Fibroblast of skin of right biceps (primary cell): ENCODE measurements at regions not wholly inside any gene's neighbourhood (a gene's known extent, or its start where the extent isn't known, plus 50 kb on each side); places are given as distances from the start of the nearest gene placed in this dataset.
A peak's percentile ranks its signal among the peaks of the same experiment; 100 is the strongest.
"Not testable (repeated sequence)": the region's sequence is repeated elsewhere in the genome, so short reads cannot be mapped to it uniquely, and the experiment has no call there.

Experiments
- DNase-seq: peaks from one replicate; pipeline ENCODE4 v3.0.0-alpha.2; 2013

DNA sequence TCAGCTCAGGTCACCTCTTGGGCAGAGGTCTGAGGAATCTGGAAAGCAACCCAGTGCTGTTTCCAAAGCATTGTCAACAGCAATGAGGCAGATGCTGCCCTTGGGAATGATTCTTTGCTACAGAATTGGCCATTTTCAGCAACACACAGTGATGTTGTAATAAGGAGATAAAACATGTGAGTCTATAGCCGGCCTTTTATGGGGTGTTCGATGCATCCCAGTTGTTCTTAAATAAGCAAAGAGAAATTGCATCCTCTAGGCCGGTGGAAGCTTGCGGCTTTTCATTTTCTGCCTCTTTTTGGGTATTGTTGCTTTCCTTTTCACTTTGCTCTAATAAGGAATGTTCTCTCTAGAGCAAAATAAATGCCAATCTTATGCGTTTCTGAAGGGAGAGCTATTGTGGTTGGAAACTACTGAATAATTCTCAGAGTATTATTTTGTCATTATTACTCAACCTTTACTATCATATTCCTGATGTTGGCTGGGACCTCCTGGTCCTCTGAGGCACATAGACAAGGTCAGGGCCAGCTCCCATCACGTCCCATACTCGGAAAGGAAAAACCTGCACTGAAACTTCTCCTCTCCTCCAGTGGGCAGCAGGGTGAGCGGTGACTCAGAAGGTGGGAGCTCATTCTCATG, 214.2 kb downstream of the CDH26 start:
- peak; percentile 24 for DNase-seq

DNA sequence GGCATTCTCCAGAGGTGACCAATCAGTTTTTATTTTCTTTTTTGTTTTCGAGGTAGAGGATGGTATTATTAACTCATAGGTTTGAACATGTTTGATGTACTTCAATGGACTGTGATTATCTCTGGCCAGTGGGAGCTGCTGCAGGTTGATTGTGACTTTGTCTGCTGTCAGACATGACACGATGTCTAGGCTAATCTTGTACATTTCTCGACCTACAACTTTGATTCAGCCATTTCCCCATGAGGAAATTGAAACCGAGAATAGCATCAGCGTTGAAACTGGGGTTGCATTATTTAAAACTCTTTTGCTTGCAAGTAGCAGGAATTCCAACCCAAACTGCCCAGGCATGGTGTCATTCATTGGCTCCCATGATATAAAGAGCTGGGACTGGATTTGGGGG, 218.9 kb downstream of the CDH26 start:
- no peak for DNase-seq

DNA sequence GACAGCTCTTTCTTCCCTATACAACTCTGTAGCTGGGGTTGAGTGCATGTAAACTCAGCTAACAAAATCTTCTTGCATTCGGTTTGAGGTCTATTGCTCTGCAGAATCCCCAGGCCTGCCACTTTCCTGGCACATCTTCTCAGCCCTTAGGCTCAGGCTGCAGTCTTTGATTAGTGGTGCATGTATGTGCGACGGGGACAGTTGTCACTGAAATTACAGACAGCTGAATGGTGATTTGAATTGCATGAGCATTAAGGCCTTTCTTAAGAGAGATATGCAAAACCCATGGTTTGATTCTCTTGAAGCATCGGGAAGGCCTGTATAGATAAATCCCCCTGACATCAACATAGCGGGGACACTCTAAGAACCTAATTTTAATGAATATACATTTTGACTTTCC, 222.8 kb downstream of the CDH26 start:
- DNase-seq = no peak

DNA sequence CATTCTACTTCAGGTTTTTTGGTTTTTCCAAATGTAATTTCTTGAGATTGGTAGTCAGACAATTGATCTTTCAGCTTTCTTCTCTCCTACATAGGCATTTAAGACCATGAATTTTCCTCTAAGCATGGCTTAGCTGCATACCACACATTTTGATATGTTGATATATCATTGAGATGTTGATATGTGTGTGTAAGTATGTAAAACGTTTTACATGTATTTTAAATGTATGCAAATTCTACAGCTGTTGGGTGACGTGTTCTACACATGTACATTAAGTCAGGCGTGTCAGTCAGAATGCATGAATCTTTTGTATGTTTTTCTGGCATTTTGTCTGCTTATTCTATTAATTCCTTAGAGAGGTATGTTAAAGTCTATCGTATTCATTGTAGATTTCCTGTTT, 228.2 kb downstream of the CDH26 start:
- DNase-seq = no peak

DNA sequence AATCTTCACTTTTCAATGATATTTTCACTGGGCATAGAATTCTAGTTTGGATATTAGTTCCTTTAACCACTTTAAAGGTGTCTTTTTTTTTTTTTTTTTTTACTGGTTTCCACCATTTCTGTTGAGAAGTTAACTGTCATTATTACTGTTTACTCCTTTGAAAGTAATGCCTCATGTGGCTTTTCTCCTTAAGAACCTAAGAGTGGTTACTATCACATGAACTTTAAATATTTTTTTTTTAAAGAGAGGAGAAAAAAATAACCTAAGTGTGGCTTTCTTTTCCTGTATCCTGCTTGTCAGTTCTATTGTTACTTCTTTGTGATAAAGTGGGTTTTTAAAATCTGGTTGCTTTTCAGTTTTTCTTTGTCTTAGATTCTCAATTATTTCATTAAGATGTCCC, 229.5 kb downstream of the CDH26 start:
- DNase-seq = no peak

DNA sequence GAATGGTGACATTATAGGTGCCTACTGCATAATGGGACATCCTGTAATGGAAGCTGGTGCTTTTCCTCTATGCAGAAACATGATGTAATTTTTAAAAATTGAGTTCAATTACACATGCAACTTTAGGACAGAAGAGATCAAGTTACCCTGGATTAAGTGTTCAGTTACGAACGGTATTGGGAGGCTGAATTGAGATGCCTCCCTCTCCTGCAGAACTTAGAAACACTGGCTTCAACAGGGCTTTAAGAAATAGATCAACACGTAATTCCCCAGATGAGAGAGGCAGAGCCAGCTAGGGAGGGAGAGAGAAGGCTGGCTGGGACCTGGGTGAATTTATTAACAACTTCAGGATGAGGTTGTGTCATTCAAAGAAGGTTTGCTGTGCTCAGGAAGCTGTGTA, 232.8 kb downstream of the CDH26 start:
- no peak for DNase-seq

DNA sequence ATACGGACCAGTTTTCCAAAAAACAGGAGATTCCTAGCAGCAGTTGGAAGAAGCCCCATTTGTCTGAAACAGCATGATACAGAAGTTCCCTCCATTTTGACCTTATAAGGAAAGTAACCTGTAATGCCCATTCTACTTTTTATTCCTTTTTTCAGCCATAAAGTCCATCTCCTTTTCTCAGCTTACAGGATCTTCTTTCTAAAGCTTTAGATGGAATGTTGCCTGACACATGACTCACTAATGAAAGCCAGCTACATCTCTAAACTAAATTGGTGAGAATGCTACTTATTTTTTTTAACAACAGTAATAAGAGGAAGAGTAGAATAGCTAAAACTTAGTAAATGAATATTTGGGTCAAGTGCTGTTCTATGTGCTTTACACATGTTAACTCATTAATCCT, 234.1 kb downstream of the CDH26 start:
- DNase-seq = peak; percentile 67

DNA sequence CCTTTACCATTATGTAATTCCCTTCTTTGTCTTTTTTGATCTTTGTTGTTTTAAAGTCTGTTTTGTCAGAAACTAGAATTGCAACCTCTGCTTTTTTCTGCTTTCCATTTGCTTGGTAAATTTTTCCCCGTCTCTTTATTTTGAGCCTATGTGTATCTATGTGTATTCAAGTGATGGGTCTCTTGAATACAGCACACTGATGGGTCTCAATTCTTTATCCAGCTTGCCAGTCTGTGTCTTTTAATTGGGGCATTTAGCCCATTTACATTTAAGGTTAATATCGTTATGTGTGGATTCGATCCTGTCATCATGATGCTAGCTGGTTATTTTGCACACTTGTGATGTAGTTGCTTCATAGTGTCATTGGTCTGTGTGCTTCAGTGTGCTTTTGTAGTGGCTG, 240.9 kb downstream of the CDH26 start:
- not testable (repeated sequence) for DNase-seq

DNA sequence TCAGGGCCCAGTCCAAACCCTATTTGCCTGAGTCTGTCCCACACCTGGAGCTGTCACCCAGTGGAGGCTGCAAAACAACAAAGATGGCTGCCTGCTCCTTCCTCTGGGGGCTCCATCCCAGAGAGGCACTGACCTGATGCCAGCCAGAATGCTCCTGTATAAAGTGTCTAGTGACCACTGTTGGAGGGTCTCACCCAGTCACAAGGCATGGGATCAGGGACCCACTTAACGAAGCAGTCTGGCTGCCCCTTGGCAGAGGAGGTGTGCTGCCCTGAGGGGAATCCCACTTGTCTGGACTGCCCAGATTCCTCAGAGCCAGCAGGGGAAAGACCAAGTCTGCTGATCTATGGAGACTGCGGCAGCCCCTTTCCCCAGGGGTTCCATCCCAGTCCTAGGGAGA, 241.6 kb downstream of the CDH26 start:
- DNase-seq = no peak

DNA sequence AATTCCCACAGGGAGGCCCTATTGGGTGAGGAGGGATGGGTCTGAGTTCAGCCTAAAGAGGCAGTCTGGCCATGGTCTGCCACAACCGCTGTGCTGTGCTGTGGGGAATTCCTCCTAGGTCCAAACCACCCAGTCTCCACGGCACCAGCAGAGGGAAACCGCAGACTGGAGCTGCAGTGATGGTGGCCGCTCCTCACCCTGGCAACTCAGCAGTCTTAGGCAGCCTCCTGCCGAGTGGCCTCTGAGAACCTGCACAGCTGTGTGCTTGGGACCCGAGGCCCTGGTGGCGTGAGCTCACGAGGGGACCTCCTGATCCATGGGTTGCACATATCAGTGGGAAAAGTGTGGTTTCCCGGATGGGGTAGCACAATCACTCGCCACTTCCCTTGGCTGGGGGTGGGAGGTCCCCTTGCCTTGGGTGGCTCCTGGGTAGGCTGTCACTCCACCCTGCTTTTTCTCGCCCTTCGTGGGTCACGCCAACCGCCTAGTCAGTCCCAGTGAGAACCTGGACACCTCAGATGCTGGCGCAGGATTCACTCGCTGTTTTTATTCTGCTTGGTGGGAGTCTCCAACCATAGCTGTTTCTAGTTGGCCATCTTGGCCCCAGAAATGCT, 242.2 kb downstream of the CDH26 start:
- DNase-seq = no peak

DNA sequence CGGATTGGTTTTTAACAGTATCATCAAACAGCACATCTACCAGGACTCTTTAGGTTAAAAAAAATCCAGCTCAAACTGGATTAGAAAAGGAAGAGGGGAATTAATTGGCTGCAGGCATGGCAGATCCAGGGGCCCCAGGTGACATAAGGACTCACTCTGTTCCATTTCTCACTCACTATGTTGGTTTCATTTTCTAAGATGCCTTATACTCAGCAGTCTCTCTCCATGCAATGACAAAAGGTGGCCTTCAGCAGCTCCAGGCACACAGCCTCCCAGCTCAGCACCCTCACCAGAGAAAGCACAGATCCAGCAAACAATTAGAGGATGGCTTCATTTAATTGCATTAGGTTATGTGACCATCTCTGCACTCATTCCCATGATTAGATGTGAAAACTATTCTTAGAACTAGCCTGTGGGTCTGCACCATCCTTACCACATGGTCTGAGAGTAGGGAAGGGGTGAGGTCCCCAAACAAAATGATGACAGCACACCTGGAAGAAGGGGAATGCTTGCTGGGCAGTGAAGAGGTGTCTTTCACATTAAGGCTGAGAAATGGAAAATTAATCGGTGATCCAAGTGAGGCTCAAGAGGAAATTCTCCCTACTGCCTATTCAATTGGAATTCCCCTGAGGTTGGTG, 243.1 kb downstream of the CDH26 start:
- DNase-seq = no peak

DNA sequence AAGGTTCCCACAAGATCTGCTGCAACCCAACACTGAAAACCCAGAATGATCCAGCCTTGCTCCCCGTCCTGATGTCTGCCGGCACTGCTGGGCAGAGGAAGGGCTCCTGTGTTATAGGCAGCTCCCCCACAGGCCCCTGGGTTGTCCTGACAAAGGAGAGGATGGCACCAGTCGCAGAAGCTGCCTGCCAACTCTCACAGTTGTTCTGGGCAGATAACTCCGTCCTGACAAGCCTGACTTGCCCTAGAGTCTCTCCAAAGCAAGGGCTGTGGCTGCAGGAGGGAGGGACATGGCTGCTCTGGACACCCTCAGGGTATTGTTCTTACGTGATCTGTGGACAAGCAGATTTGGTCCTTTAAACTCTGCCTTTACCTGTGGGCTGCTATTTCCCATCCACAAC, 243.8 kb downstream of the CDH26 start:
- DNase-seq = no peak

DNA sequence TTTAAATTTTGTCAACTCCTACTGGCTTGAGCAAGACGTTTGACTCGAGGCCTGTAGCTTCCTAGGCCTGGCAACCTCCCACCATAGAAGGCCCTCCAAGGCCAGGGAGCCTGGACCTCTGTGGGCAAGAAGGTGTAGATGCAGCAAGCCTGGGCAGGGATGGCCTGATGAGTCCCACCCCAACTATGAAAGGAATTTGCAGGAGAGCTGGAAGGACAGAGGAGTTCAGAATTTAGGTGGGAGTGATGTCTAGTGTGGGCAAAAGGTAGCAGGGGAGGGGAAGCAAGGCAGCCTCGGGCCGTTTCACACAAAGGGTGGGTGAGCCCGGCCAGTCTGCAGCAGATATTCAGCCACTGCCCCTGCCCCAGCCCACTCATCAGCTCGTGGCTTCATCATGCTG, 245.2 kb downstream of the CDH26 start:
- no peak for DNase-seq

DNA sequence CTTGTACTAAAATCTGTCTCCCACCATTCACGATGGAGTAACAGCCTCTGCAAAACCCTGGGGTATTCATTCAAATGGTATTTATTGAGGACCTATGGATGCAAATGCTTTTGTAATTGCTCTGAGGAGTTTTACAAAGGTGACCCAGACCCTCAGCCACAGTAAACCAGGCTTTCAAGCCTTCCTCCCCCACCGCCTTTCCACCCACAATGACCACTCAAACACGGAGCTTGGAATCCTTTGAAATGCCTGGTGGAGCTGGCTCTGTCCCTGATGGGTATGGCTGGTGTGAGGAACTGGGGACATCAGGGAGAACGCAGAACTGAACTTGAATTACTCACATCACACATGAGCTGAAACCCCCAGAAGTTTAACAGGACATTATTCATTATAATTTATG, 246.4 kb downstream of the CDH26 start:
- DNase-seq = no peak

DNA sequence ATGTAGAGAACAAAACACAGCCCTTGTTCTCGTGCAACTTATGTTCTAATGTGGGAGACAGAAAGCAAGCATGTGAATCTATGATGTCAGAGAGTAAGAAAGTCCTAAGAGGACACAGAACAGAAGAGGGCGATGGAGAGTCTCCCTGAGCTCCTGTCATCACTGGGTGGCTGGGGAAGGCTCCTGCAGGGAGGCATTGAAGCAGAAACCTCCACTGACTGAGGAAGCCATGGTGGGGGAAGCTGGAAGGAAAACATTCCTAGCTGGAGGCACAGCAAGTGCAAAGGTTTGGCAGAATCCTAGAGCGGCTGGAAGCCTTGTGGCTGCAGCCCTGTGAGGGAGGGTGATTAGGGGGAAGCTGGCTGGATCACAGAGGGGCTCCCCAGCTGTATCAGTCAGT, 248.0 kb downstream of the CDH26 start:
- DNase-seq = peak; percentile 62

DNA sequence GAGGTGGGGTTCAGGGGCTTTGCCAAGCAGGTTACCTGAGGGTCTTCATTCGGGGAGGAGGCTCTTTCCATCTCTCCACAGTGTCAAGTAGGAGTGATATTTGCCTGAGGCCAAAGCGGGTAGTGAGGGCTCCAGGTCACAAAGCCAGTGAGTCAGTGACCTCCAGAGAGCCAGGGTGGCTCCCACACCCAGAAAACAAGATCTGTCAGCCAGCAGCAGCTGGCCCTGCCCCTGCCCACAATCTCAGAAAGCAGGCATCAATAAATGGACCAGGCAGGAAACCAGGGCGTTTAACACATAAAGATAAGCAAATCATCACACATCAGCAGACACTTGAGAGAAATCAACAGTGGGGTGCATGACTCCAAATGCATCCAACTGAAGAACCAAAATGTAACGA, 250.8 kb downstream of the CDH26 start:
- DNase-seq = no peak

DNA sequence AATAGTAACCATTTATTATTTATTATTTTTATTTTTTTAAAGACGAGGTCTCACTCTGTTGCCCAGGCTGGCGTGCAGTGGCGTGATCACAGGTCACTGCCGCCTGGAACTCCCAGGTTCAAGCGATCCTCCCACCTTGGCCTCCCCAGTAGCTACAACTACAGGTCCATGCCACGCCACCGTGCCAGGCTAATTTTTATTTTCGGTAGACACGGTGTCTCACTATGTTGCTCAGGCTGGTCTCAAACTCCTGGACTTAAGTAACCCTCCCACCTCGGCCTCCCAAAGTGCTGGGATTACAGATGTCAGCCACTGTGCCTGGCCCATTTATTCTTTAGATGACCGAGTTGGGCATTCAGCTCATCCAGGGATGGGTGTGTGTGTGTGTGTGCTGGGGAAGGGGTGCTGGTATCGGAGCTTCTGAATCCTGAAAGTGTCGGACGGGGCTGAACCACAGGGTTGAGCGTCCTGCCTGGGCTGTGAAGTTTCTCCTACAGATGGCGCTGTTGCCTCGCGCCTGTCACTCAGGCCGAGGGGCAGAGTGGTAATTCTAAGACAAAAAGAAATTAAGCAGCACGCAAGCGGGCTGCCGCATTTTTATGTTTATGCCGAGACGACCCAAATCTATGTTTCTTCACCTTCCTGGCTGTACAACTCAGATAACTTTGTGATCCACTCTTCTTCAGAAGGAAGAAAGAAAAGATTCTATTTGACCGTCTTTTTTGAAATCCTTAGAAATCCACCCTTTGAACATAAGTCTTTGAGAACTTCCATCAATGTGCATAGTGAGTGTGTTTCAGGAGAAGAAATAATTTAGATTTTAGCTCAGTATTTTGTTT, 252.8 kb downstream of the CDH26 start:
- peak; percentile 63 for DNase-seq

DNA sequence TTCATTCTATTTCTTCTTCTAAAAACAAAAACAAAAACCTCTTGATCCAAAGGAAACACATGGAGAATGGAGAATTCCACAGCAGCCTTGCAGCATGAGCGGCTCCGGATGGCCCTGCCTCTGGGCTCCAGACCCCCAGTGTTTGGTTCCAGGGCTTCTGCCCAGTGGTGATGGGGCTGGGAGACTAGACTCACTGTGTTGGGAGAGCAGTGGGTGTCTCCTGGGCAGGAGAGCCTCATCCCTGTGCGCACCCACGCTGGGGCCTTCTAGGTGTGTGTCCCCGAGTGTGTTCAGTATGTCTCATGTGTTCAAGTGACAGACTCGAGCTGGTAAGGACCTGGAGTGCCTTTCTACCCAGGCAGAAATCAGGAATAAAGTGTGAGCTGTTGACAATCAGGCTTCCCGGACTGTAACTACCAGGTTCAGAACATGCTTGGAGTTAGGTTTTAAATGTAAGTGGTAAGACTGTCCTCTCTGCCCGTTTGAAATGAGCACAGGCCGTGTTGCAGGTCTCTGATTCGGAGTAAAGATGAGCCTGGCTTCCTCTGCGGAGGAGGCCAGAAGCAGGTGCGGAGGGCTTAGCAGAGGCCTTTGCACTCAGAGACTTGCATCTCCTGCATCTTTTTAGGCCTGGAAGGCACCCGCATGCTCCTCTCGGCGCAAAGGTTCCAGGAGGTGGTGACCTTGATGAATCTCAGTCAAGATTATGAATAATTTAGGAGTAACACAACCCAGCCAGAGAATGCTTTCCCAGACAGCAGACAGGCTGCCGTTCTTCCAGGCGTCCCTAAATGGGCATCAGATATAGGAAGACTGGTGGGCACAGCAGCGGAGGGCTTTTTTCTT, 253.6 kb downstream of the CDH26 start:
- no peak for DNase-seq

DNA sequence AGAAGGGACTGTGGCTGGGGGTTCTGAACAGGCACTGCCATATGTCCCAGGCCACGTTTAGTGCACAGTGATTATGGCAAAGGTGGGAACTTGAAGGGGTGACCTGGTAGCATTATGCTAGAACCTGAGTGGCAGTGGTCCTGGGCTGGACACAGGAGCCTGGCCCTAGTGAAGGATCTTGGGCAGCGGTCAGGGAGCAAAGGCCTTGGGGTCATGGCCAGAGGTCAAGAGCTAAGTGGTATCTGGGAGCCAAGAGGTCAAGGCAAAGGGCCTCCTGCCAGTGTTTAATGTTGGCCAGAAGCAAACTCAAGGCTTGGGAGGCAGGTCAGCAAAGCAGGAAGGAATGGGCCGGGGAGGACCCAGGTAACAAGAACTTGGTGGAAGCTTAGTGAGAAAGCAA, 254.5 kb downstream of the CDH26 start:
- no peak for DNase-seq

DNA sequence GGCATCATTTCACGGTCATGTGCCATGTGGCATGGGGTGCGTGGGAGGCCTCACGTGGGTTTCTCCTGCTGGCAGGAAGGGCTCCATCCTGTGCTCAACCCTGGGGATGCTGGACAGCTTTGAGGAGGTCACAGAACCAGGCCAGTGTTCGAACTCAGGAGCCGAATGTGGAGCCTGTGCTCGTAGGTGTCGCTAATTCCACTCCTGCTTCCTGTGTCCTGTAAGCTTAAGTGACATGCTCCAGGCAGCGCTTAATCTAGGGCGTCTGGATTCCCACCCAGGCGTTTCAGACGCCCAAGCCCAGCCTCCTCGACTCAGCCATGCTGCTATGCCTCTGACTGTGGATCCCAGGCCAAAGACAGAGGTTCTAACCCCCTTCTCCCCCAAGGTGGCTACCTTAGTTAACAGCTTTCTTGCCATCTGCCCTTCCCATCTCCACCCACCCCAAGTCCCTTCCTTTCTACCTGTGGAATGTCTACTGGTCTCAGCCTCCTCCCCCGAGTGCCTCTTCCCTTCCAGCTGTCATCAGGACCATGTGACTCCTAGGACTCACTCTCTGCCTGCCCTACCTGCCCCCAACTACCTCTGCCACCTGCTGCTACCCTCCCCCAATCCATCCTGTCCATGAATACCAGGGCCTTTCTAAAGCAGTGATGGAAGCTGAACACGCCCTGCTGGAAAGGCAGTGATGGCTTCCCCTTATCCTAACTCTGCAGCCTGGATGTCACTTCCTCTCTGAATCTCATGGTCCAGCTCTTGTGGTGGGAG, 255.1 kb downstream of the CDH26 start:
- no peak for DNase-seq

DNA sequence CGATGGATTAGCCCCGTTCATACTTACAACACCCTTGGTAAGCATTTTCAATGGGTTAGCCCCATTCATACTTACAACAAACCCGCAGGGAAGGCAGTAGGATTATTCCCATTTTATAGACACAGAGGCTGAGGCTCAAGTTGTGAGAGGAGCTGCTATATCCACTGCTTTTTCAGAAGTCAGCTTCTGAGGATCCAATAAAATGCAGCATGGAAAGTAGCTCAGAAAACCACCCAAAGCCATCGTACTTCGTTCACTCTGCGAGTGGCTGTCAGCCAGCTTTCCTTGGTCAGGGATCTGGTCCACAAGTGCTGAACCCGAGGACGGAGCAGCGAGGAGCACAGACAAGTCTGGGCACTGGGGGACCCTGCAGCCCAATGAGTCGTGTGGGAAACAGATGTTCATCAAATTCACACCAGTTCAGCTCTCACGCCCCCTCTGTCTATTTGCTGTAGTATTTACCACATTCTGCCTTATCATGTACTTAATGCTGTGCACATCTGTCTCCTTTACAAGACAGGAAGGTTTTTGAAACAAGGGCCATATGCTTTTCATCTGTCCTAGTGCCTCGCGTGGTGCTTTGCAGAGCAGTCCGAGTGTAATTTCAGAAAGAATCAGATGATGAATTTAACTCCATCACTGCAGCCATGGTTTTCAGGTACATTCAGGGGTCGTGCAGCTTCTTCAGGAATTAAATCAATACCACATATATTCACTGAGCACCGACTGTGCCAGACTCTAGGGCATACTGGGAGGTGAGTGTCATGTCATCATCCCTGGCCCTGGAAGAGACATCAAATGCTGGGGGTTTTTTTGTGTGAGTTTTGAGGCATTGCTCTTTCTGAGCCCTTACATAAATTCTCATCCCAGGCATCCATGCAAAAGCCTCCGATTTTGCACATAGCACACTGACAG, 256.9 kb downstream of the CDH26 start:
- DNase-seq = no peak
